ENCODE measurements at regions not wholly inside any gene's neighbourhood (a gene's known extent, or its start where the extent isn't known, plus 50 kb on each side); places are given as distances from the start of the nearest gene placed in this dataset.

GRCh38 chr13:51021811-51022210, 89.3 kb downstream of the C13orf42 start:
- ATAC-seq (no peak), DNase-seq (ENCODE audit: low spot score) (no peak)
- Histone ChIP-seq H2AFZ (no peak overlapping the region), H3K4me2 (no peak overlapping the region), H3K9me2 (ENCODE audit: insufficient read depth) (peaks cover 26% of the 10 kb centered on the region; the same call in 1 of the 2 replicates), H3K27me3 (ENCODE audit: insufficient read depth) (no peaks in the 10 kb centered on the region), H3K4me3 (no peak overlapping the region), H3F3A (replicated peaks; ENCODE audit: low read depth) (no peaks in the 10 kb centered on the region), H3K36me3 (ENCODE audit: insufficient read depth) (no peaks in the 10 kb centered on the region), H4K20me1 (replicated peaks; ENCODE audit: insufficient read depth) (no peaks in the 10 kb centered on the region), H3K27ac (ENCODE audit: low read depth) (no peak overlapping the region), H3K4me1 (ENCODE audit: insufficient read depth) (no peaks in the 10 kb centered on the region), H3K79me2 (replicated peaks; ENCODE audit: insufficient read depth) (no peaks in the 10 kb centered on the region)
- H3K4me3 Mint-ChIP-seq: no peak overlapping the region
- H3K27me3 Mint-ChIP-seq (ENCODE audit: insufficient read depth, low read depth, poor library complexity): peaks cover 1% of the 10 kb centered on the region
- TF ChIP-seq EZH2phosphoT487 (IDR thresholded peaks at IDR 0.05; ENCODE audit: unreplicated experiment) (no peak), ZNF114 (CRISPR knock-in tag; IDR thresholded peaks at IDR 0.05) (no peak), CTCF (conservative IDR thresholded peaks at IDR 0.05; ENCODE audit: low read depth in 2 of 2) (no peak), JUNB (IDR thresholded peaks at IDR 0.05; ENCODE audit: unreplicated experiment) (no peak), ZNF331 (CRISPR knock-in tag; IDR thresholded peaks at IDR 0.05; ENCODE audit: low read depth) (no peak), POLR2AphosphoS5 (IDR thresholded peaks at IDR 0.05; ENCODE audit: low read depth) (no peak), NANOG (IDR thresholded peaks at IDR 0.05; ENCODE audit: borderline replicate concordance) (no peak), CREB1 (CRISPR knock-in tag; IDR thresholded peaks at IDR 0.05; ENCODE audit: low read depth) (no peak), STAT1 (IDR thresholded peaks at IDR 0.05; ENCODE audit: unreplicated experiment) (no peak), EZH2 (IDR thresholded peaks at IDR 0.05; ENCODE audit: low read depth, unreplicated experiment) (no peak)
- TF ChIP-seq, protein P1, sequence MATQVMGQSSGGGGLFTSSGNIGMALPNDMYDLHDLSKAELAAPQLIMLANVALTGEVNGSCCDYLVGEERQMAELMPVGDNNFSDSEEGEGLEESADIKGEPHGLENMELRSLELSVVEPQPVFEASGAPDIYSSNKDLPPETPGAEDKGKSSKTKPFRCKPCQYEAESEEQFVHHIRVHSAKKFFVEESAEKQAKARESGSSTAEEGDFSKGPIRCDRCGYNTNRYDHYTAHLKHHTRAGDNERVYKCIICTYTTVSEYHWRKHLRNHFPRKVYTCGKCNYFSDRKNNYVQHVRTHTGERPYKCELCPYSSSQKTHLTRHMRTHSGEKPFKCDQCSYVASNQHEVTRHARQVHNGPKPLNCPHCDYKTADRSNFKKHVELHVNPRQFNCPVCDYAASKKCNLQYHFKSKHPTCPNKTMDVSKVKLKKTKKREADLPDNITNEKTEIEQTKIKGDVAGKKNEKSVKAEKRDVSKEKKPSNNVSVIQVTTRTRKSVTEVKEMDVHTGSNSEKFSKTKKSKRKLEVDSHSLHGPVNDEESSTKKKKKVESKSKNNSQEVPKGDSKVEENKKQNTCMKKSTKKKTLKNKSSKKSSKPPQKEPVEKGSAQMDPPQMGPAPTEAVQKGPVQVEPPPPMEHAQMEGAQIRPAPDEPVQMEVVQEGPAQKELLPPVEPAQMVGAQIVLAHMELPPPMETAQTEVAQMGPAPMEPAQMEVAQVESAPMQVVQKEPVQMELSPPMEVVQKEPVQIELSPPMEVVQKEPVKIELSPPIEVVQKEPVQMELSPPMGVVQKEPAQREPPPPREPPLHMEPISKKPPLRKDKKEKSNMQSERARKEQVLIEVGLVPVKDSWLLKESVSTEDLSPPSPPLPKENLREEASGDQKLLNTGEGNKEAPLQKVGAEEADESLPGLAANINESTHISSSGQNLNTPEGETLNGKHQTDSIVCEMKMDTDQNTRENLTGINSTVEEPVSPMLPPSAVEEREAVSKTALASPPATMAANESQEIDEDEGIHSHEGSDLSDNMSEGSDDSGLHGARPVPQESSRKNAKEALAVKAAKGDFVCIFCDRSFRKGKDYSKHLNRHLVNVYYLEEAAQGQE (IDR thresholded peaks at IDR 0.05; ENCODE audit: unreplicated experiment): no peak
- TF ChIP-seq, protein P2, sequence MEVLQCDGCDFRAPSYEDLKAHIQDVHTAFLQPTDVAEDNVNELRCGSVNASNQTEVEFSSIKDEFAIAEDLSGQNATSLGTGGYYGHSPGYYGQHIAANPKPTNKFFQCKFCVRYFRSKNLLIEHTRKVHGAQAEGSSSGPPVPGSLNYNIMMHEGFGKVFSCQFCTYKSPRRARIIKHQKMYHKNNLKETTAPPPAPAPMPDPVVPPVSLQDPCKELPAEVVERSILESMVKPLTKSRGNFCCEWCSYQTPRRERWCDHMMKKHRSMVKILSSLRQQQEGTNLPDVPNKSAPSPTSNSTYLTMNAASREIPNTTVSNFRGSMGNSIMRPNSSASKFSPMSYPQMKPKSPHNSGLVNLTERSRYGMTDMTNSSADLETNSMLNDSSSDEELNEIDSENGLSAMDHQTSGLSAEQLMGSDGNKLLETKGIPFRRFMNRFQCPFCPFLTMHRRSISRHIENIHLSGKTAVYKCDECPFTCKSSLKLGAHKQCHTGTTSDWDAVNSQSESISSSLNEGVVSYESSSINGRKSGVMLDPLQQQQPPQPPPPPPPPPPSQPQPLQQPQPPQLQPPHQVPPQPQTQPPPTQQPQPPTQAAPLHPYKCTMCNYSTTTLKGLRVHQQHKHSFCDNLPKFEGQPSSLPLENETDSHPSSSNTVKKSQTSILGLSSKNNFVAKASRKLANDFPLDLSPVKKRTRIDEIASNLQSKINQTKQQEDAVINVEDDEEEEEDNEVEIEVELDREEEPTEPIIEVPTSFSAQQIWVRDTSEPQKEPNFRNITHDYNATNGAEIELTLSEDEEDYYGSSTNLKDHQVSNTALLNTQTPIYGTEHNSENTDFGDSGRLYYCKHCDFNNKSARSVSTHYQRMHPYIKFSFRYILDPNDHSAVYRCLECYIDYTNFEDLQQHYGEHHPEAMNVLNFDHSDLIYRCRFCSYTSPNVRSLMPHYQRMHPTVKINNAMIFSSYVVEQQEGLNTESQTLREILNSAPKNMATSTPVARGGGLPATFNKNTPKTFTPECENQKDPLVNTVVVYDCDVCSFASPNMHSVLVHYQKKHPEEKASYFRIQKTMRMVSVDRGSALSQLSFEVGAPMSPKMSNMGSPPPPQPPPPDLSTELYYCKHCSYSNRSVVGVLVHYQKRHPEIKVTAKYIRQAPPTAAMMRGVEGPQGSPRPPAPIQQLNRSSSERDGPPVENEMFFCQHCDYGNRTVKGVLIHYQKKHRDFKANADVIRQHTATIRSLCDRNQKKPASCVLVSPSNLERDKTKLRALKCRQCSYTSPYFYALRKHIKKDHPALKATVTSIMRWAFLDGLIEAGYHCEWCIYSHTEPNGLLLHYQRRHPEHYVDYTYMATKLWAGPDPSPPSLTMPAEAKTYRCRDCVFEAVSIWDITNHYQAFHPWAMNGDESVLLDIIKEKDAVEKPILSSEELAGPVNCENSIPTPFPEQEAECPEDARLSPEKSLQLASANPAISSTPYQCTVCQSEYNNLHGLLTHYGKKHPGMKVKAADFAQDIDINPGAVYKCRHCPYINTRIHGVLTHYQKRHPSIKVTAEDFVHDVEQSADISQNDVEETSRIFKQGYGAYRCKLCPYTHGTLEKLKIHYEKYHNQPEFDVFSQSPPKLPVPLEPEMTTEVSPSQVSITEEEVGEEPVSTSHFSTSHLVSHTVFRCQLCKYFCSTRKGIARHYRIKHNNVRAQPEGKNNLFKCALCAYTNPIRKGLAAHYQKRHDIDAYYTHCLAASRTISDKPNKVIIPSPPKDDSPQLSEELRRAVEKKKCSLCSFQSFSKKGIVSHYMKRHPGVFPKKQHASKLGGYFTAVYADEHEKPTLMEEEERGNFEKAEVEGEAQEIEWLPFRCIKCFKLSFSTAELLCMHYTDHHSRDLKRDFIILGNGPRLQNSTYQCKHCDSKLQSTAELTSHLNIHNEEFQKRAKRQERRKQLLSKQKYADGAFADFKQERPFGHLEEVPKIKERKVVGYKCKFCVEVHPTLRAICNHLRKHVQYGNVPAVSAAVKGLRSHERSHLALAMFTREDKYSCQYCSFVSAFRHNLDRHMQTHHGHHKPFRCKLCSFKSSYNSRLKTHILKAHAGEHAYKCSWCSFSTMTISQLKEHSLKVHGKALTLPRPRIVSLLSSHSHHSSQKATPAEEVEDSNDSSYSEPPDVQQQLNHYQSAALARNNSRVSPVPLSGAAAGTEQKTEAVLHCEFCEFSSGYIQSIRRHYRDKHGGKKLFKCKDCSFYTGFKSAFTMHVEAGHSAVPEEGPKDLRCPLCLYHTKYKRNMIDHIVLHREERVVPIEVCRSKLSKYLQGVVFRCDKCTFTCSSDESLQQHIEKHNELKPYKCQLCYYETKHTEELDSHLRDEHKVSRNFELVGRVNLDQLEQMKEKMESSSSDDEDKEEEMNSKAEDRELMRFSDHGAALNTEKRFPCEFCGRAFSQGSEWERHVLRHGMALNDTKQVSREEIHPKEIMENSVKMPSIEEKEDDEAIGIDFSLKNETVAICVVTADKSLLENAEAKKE (CRISPR knock-in tag; IDR thresholded peaks at IDR 0.05): no peak
- TF ChIP-seq, protein P3, sequence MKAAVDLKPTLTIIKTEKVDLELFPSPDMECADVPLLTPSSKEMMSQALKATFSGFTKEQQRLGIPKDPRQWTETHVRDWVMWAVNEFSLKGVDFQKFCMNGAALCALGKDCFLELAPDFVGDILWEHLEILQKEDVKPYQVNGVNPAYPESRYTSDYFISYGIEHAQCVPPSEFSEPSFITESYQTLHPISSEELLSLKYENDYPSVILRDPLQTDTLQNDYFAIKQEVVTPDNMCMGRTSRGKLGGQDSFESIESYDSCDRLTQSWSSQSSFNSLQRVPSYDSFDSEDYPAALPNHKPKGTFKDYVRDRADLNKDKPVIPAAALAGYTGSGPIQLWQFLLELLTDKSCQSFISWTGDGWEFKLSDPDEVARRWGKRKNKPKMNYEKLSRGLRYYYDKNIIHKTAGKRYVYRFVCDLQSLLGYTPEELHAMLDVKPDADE (IDR thresholded peaks at IDR 0.05): no peak
- H3K9me3 Mint-ChIP-seq: peaks cover 9% of the 10 kb centered on the region; the same call in 2 of the 3 replicates
- H3K36me3 Mint-ChIP-seq (ENCODE audit: low read depth): no peaks in the 10 kb centered on the region
- peaks cover 3% of the 10 kb centered on the region; the same call in 1 of the 3 replicates for H3K4me1 Mint-ChIP-seq
- H3K27ac Mint-ChIP-seq: no peak overlapping the region

Data from GM23338 (cell line).